Stimulated activated memory B cell treated with anti-CD40 and anti-IgM and Interleukin-4, amounts not matched to agents 10 μg/mL and 1 μg/mL and 100 μg/mL, for 72 hours (primary cell): ENCODE measurements at regions not wholly inside any gene's neighbourhood (a gene's known extent, or its start where the extent isn't known, plus 50 kb on each side); places are given as distances from the start of the nearest gene placed in this dataset.

Experiments used
- ATAC-seq: fragments of 150-1000 bp; cut with Tn5 transposase; 2 replicates; pipeline ENCODE4 v1.10.0; 2021
- H3K27ac Mint-ChIP-seq: one replicate; pipeline ENCODE4 v1.8.0; 2022; ENCODE audit warnings: mild to moderate bottlenecking, mixed read lengths
- H3K27me3 Mint-ChIP-seq: one replicate; pipeline ENCODE4 v1.8.0; 2022; ENCODE audit warnings: mixed read lengths
- H3K36me3 Mint-ChIP-seq: one replicate; pipeline ENCODE4 v1.8.0; 2022; ENCODE audit warnings: mixed read lengths
- H3K4me1 Mint-ChIP-seq: one replicate; pipeline ENCODE4 v1.8.0; 2022; ENCODE audit warnings: mixed read lengths
- H3K4me3 Mint-ChIP-seq: one replicate; pipeline ENCODE4 v1.8.0; 2022; ENCODE audit warnings: mild to moderate bottlenecking, moderate library complexity, mixed read lengths
- H3K9me3 Mint-ChIP-seq: one replicate; pipeline ENCODE4 v1.8.0; 2022; ENCODE audit warnings: mixed read lengths

- no peaks in the 10 kb centered on the region for H3K27me3 Mint-ChIP-seq
- no peaks in the 10 kb centered on the region for H3K9me3 Mint-ChIP-seq
- no peak for ATAC-seq
- H3K4me1 Mint-ChIP-seq = no peaks in the 10 kb centered on the region
- H3K36me3 Mint-ChIP-seq = no peaks in the 10 kb centered on the region
- no peak overlapping the region for H3K27ac Mint-ChIP-seq
- H3K4me3 Mint-ChIP-seq = no peak overlapping the region
Measured at GRCh38 chr3:176581589-176581988, 615.7 kb downstream of the TBL1XR1 start.

DNA sequence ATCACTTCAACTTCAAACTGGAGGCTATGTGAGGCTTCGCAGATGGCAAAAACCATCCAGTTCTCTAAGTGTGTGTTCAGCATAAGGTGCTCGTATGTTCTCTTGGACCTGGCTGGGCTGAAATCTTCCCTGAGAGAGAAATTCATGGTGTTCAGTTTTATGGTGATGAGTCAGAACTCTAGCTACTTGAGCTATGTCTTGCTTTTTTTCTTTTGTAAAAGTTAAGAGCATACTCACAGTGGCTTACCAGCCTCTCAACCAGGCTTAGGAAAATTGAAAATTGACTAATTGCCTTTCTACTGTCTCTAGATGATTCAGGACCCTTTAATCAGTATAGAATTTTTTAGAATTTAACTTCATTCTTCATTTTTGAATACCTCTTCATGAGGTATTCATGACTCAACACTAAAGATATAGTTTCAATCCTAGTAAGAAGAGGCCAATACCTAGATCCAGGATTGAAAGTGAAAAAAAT lies 617.5 kb downstream of the TBL1XR1 start:
- no peaks in the 10 kb centered on the region for H3K9me3 Mint-ChIP-seq
- H3K4me3 Mint-ChIP-seq = no peak overlapping the region
- no peaks in the 10 kb centered on the region for H3K27me3 Mint-ChIP-seq
- ATAC-seq = no peak
- no peaks in the 10 kb centered on the region for H3K4me1 Mint-ChIP-seq
- no peaks in the 10 kb centered on the region for H3K36me3 Mint-ChIP-seq
- H3K27ac Mint-ChIP-seq = no peak overlapping the region

DNA sequence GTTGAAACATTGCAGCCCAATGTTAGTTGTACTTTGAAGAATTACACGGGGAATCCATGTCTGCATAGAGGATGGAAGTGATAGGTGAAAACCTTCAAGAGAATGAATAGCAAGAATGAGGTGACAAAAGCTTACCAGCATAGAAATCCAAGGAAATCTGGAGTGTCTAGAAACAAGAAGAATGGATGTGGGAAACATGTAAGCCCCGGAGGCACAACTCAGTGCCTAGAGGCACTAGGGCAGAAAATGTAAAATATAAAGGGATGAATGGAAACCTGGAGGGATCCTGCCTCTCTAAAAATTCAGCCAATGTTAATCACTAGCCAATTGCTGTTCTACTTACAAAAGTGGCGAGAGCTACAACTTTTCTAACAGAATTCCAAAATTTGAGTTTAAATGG lies 619.0 kb downstream of the TBL1XR1 start:
- Mint-ChIP-seq H3K27me3 (no peaks in the 10 kb centered on the region), H3K36me3 (no peaks in the 10 kb centered on the region), H3K4me1 (no peaks in the 10 kb centered on the region), H3K4me3 (no peak overlapping the region), H3K27ac (no peak overlapping the region), H3K9me3 (no peaks in the 10 kb centered on the region)
- no peak for ATAC-seq

DNA sequence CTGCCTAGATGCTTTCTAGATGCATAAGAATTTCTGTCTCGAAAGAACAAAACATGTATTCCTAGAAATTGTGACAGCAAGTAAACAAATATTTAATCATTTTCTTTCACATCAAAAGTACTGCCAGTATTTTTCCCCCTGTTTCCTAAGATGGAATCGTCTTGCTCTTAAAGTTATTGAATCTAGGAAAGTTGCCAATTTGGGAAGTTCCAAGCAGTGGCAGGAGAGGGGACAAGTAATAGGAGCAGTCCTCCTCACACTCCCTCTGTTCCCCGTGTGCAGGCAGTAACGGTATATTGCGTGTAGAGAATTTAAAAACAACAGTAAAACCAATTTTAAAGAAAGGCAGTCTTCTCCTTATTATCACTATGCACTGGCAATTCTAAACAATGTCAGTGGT lies 619.8 kb downstream of the TBL1XR1 start:
- H3K4me3 Mint-ChIP-seq = no peak overlapping the region
- H3K36me3 Mint-ChIP-seq = no peaks in the 10 kb centered on the region
- ATAC-seq = no peak
- H3K4me1 Mint-ChIP-seq = no peaks in the 10 kb centered on the region
- H3K27me3 Mint-ChIP-seq = no peaks in the 10 kb centered on the region
- H3K9me3 Mint-ChIP-seq = no peaks in the 10 kb centered on the region
- no peak overlapping the region for H3K27ac Mint-ChIP-seq

DNA sequence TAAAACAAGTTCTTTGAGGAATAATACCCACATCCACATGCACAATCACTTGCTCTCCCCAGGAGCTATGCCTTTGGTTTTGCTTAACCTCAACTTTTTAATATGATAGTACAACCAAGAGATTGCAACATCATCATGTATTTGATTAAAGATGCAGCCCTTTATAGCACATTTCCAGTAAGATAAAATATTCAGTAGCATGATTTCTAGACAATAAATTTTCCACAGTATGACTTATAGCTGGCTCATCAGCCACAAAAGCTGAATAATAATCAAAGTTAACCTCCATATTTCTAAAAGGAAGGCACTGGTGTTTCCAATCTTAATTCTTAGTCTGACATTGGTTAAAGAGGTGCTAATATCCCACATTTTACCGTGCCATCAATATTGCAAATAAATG lies 622.5 kb downstream of the TBL1XR1 start:
- H3K27ac Mint-ChIP-seq = no peak overlapping the region
- H3K4me1 Mint-ChIP-seq = no peaks in the 10 kb centered on the region
- no peak for ATAC-seq
- H3K4me3 Mint-ChIP-seq = no peak overlapping the region
- no peaks in the 10 kb centered on the region for H3K36me3 Mint-ChIP-seq
- no peaks in the 10 kb centered on the region for H3K9me3 Mint-ChIP-seq
- H3K27me3 Mint-ChIP-seq = no peaks in the 10 kb centered on the region

DNA sequence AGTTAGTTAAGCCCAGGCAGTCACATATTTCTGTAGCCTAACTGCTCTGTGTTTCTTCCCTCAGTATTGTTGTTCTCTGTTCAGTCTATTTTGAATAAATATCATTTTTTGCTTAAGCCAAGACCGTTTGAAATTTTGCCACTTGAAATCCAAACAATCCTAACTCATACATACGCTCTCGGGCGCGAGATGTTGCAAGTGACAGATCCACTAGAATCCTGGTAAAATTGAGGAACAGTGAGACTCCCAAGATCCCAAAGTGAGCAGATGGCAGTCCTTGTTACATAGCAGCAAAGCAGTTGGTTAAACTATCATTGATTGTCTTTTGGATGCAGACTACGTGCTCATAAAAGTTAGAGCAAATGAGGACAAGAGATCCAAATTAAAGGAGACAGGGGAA lies 625.4 kb downstream of the TBL1XR1 start:
- H3K4me3 Mint-ChIP-seq = no peak overlapping the region
- no peak for ATAC-seq
- H3K36me3 Mint-ChIP-seq = no peaks in the 10 kb centered on the region
- H3K4me1 Mint-ChIP-seq = no peaks in the 10 kb centered on the region
- no peaks in the 10 kb centered on the region for H3K9me3 Mint-ChIP-seq
- H3K27ac Mint-ChIP-seq = no peak overlapping the region
- no peaks in the 10 kb centered on the region for H3K27me3 Mint-ChIP-seq

DNA sequence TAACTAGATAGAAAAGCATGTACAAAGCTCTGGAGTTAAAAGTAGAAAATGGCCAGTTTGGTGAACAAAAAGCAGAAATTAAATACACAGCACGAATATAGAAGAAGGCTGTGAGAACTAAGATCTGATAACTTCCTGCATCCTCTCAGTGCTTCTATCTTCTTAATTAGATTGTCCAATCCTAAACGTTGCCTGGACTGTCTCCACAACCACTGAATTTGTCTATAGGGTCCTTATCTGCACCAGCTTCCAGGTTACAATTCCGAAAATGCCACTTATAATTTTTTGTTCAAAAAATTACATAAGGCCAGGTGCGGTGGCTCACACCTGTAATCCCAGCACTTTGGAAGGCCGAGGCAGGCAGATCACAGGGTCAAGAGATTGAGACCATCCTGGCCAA lies 626.3 kb downstream of the TBL1XR1 start:
- ATAC-seq = no peak
- H3K27ac Mint-ChIP-seq = no peak overlapping the region
- no peaks in the 10 kb centered on the region for H3K27me3 Mint-ChIP-seq
- no peaks in the 10 kb centered on the region for H3K36me3 Mint-ChIP-seq
- no peaks in the 10 kb centered on the region for H3K4me1 Mint-ChIP-seq
- H3K9me3 Mint-ChIP-seq = no peaks in the 10 kb centered on the region
- no peak overlapping the region for H3K4me3 Mint-ChIP-seq

DNA sequence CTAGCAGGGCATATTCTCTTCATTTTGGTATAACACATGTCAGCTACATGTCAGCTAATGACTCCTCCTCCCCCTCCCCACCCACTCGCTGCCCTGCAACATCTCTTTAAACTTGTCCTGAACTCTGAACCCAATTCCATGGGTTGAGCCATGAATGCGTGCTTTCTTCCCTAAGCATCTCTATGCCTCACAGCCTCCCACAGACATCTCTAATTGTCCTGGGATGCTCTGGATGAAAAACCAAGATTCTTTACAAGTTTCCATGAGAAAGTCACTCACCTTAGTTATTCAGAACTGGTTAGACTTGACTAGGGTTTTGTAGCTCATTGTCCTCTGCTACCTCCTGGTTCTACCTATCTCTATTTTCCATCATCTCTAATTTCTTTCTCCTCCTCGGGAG lies 629.1 kb downstream of the TBL1XR1 start:
- no peak for ATAC-seq
- Mint-ChIP-seq H3K36me3 (no peaks in the 10 kb centered on the region), H3K4me1 (no peaks in the 10 kb centered on the region), H3K27me3 (no peaks in the 10 kb centered on the region), H3K9me3 (peaks cover 3% of the 10 kb centered on the region), H3K27ac (no peak overlapping the region), H3K4me3 (no peak overlapping the region)

- Mint-ChIP-seq H3K4me3 (no peak overlapping the region), H3K4me1 (no peaks in the 10 kb centered on the region), H3K36me3 (no peaks in the 10 kb centered on the region), H3K9me3 (peaks cover 3% of the 10 kb centered on the region), H3K27me3 (no peaks in the 10 kb centered on the region), H3K27ac (no peak overlapping the region)
- no peak for ATAC-seq
Measured at GRCh38 chr3:176566757-176567156, 630.5 kb downstream of the TBL1XR1 start.

DNA sequence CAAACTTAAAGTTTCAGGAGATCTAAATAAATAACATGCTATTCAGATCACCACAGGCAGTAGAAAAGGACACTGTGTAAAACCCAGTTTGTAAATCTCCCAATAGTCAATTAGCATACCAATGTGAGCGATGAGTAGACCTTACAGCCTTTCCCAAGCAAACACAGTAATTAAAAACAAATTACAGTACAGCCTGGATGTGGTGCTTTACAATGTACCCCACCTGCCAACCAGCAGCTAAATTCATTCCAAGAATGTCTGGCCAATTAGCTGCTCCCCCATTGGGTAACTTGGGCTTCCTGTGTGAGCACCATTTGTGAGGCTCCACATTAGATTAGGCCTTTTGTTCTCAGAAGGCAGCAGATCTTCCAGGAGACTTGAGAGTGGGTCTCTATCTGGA lies 635.0 kb downstream of the TBL1XR1 start:
- no peak overlapping the region for H3K4me3 Mint-ChIP-seq
- H3K36me3 Mint-ChIP-seq = no peaks in the 10 kb centered on the region
- H3K27ac Mint-ChIP-seq = no peak overlapping the region
- peaks cover 7% of the 10 kb centered on the region for H3K9me3 Mint-ChIP-seq
- H3K27me3 Mint-ChIP-seq = no peaks in the 10 kb centered on the region
- H3K4me1 Mint-ChIP-seq = no peaks in the 10 kb centered on the region
- ATAC-seq = no peak

DNA sequence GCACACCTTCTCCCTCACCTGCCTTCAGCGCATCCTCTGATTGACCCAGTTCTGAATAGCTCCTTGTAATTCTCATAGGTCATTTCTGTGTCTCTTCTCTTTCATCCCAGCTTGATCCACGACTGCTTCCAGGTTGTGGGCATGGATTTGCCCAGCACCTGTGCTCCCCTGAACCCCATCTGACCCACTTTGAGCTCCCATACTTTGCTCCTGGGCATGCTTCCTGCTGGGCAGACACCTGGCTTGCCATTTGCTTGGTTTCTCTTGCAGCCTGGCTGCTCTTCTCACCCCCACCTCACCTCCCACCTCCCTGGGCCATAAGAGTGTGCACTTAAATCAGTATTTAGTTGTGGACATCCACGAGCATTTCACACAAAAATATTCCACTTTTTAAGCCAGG lies 635.5 kb downstream of the TBL1XR1 start:
- no peak for ATAC-seq
- peaks cover 7% of the 10 kb centered on the region for H3K9me3 Mint-ChIP-seq
- H3K4me1 Mint-ChIP-seq = no peaks in the 10 kb centered on the region
- H3K27me3 Mint-ChIP-seq = no peaks in the 10 kb centered on the region
- no peak overlapping the region for H3K4me3 Mint-ChIP-seq
- H3K36me3 Mint-ChIP-seq = no peaks in the 10 kb centered on the region
- no peak overlapping the region for H3K27ac Mint-ChIP-seq

GRCh38 chr3:176554791-176555654 lies 642.3 kb downstream of the TBL1XR1 start:
- Mint-ChIP-seq H3K4me3 (no peak overlapping the region), H3K36me3 (no peaks in the 10 kb centered on the region), H3K27me3 (no peaks in the 10 kb centered on the region), H3K9me3 (peaks cover 5% of the 10 kb centered on the region), H3K4me1 (no peaks in the 10 kb centered on the region), H3K27ac (no peak overlapping the region)
- ATAC-seq = no peak

DNA sequence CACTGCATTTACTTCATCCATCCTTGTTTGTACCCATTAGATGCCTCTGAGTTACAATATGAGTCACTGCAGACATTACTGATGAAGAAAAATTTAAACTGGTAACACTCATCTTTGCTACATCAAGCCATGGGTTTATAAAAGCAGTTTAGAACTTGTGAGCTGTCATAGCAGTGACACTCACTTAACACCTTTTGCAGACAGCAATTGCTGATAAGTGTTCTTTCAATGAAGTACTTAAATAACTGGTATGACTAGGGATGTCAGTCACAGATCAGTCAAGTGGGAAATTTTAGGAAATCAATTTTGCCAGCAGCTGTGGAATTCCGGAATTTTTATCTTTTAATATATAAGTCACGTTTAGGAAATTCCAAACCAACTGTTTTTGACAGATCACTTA lies 643.0 kb downstream of the TBL1XR1 start:
- Mint-ChIP-seq H3K36me3 (no peaks in the 10 kb centered on the region), H3K27me3 (no peaks in the 10 kb centered on the region), H3K27ac (no peak overlapping the region), H3K4me1 (no peaks in the 10 kb centered on the region), H3K4me3 (no peak overlapping the region), H3K9me3 (peaks cover 4% of the 10 kb centered on the region)
- ATAC-seq = no peak

DNA sequence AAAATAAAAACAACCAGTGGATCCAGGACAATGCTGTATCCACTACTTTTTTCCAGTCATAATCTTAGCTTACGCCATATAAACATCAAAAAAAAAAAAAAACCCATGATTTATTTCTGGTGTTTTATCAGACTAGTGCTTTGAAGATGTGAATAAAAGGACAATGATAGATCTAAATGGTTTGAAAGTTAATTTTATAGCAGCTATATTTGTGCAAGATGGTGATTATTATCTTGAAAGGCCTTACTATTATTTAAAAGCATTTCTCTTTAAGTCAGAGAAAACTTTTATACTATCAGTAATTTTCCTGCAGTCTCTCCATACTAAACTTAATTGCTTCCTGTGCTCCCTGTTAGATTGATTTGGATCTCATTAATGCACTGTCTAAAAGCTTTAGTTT lies 670.3 kb downstream of the TBL1XR1 start:
- H3K27me3 Mint-ChIP-seq = peaks cover 6% of the 10 kb centered on the region
- no peak overlapping the region for H3K27ac Mint-ChIP-seq
- H3K36me3 Mint-ChIP-seq = no peaks in the 10 kb centered on the region

GRCh38 chr3:176526225-176526624 lies 671.1 kb downstream of the TBL1XR1 start:
- no peak for ATAC-seq
- no peaks in the 10 kb centered on the region for H3K36me3 Mint-ChIP-seq
- peaks cover 2% of the 10 kb centered on the region for H3K27me3 Mint-ChIP-seq
- no peak overlapping the region for H3K4me3 Mint-ChIP-seq
- no peak overlapping the region for H3K27ac Mint-ChIP-seq
- no peaks in the 10 kb centered on the region for H3K4me1 Mint-ChIP-seq
- H3K9me3 Mint-ChIP-seq = peaks cover 11% of the 10 kb centered on the region

More for the DNA sequence above, 670.3 kb downstream of the TBL1XR1 start:
- no peak for ATAC-seq
- peaks cover 15% of the 10 kb centered on the region for H3K9me3 Mint-ChIP-seq
- H3K4me1 Mint-ChIP-seq = no peaks in the 10 kb centered on the region
- H3K4me3 Mint-ChIP-seq = no peak overlapping the region

- H3K4me3 Mint-ChIP-seq = no peak overlapping the region
- no peaks in the 10 kb centered on the region for H3K36me3 Mint-ChIP-seq
- no peak overlapping the region for H3K27ac Mint-ChIP-seq
- ATAC-seq = no peak
- peaks cover under 1% of the 10 kb centered on the region for H3K9me3 Mint-ChIP-seq
- no peaks in the 10 kb centered on the region for H3K27me3 Mint-ChIP-seq
- no peaks in the 10 kb centered on the region for H3K4me1 Mint-ChIP-seq
Measured at GRCh38 chr3:176523114-176523513, 674.2 kb downstream of the TBL1XR1 start.
